Tibial artery (tissue), 4 donors: ENCODE measurements at regions not wholly inside any gene's neighbourhood (a gene's known extent, or its start where the extent isn't known, plus 50 kb on each side); places are given as distances from the start of the nearest gene placed in this dataset.
A peak's percentile ranks its signal among the peaks of the same experiment; 100 is the strongest.

ENCODE experiments used
- DNase-seq, 2 donors: peaks; one replicate each; pipeline ENCODE4 v3.0.0-alpha.2; 2019
- H3K27ac ChIP-seq, 2 donors: fragments of 200-600 bp; sonication (generic) in 1 of 2; 1 replicate in 1 of 2; 2 replicates in 1 of 2; pipeline ENCODE4 v1.5.1; 2018 to 2019; ENCODE audit warnings: mild to moderate bottlenecking in 1 of 2
- H3K27me3 ChIP-seq, 2 donors: fragments of 200-600 bp; sonication (generic) in 1 of 2; one replicate each; pipeline versions ENCODE4 v1.5.1 to v1.6.0; 2016 to 2019
- H3K36me3 ChIP-seq, 3 donors: fragments of 200-600 bp; sonication (generic) in 2 of 3; one replicate each; pipeline ENCODE4 v1.5.1; 2016 to 2019; ENCODE audit warnings: mild to moderate bottlenecking in 2 of 3
- H3K4me1 ChIP-seq, 4 donors: fragments of 200-600 bp; sonication (generic) in 2 of 4; 1 replicate in 3 of 4; 2 replicates in 1 of 4; pipeline ENCODE4 v1.5.1; 2016 to 2019
- H3K4me3 ChIP-seq, 2 donors: fragments of 200-600 bp; sonication (generic) in 1 of 2; 1 replicate in 1 of 2; 2 replicates in 1 of 2; pipeline ENCODE4 v1.5.1; 2018 to 2019; ENCODE audit warnings: mild to moderate bottlenecking in 2 of 2
- H3K9me3 ChIP-seq, 3 donors: fragments of 200-600 bp; sonication (generic) in 1 of 3; one replicate each; pipeline ENCODE4 v1.5.1; 2016 to 2019
- CTCF ChIP-seq, 2 experiments: fragments of 200-600 bp in 1 of 2; fragments of 450-650 bp in 1 of 2; IDR thresholded peaks; one replicate each; pipeline ENCODE4 v1.5.1; 2017 to 2019; ENCODE audit warnings: antibody characterized with exemption in 2 of 2, mild to moderate bottlenecking in 1 of 2, moderate library complexity in 1 of 2
- intact Hi-C: fragments of 100-400 bp; cut with DNase I; formaldehyde crosslinking; loops from one replicate; pipeline ENCODE4 v1.15.0; 2023; ENCODE audit warnings: low total_unique reads

GRCh38 chr9:93897075-93897970 lies 57.8 kb downstream of the BARX1 start:
- H3K27ac ChIP-seq: no peak overlapping the region
- peaks cover 0 to 11% (median 7%) of the 10 kb centered on the region in 3 donors for H3K9me3 ChIP-seq
- intact Hi-C loops: no loop called here
- no peak overlapping the region for H3K4me3 ChIP-seq
- peaks cover 0 to 5% of the 10 kb centered on the region in 2 donors for H3K27me3 ChIP-seq
- TF ChIP-seq CTCF (IDR thresholded peaks at IDR 0.05): no peak
- H3K36me3 ChIP-seq: no peaks in the 10 kb centered on the region
- DNase-seq: peak in 1 of 2 donors; percentile 48
- H3K4me1 ChIP-seq: no peaks in the 10 kb centered on the region

DNA sequence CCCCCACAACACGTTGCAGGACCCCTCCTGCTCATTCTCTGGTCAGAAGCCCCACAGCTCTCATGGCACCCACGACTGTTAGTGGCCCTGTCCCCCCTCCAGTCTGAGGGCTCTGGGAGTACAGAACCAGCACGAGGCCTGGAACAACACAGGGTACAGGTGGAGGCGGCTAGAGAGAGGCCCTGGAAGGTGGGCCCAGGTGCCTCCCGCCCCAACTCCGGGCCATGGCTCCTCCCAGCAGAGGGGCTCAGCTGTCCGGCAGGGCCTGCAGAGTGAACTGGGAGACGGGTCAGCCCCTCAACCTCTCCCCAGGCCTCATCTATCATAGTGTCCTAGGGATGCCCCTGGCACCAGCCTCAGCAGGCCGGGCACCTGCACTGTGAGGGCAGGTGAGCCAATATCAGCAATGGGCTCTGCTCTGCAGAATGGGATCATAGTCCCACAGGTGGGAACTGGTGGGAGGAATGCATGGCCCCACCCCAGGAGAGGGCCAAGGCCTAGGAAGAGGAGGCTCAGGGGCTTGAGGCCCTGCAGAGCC lies 58.6 kb downstream of the BARX1 start:
- Histone ChIP-seq H3K4me3 (no peak overlapping the region), H3K36me3 (no peaks in the 10 kb centered on the region), H3K27me3 (peaks cover 0 to 5% of the 10 kb centered on the region in 2 donors), H3K27ac (no peak overlapping the region), H3K9me3 (peaks cover 0 to 11% (median 7%) of the 10 kb centered on the region in 3 donors), H3K4me1 (no peaks in the 10 kb centered on the region)
- DNase-seq: peak in 1 of 2 donors; percentile 48
- TF ChIP-seq CTCF (IDR thresholded peaks at IDR 0.05): no peak
- intact Hi-C loops: no loop called here

- no peaks in the 10 kb centered on the region for H3K4me1 ChIP-seq
- H3K4me3 ChIP-seq: no peak overlapping the region
- peaks cover 0 to 5% of the 10 kb centered on the region in 2 donors for H3K27me3 ChIP-seq
- TF ChIP-seq CTCF (IDR thresholded peaks at IDR 0.05): no peak
- intact Hi-C loops: no loop called here
- H3K9me3 ChIP-seq: peaks cover 0 to 11% (median 7%) of the 10 kb centered on the region in 3 donors
- peak in 1 of 2 donors; percentile 35 for DNase-seq
- no peaks in the 10 kb centered on the region for H3K36me3 ChIP-seq
- H3K27ac ChIP-seq: no peak overlapping the region
Observed at GRCh38 chr9:93896093-93896492, 59.1 kb downstream of the BARX1 start.

GRCh38 chr9:93895535-93895934 lies 59.6 kb downstream of the BARX1 start:
- DNase-seq: peak in 1 of 2 donors; percentile 33
- Histone ChIP-seq H3K4me1 (no peaks in the 10 kb centered on the region), H3K27me3 (peaks cover 0 to 5% of the 10 kb centered on the region in 2 donors), H3K27ac (no peak overlapping the region), H3K4me3 (no peak overlapping the region), H3K9me3 (peaks cover 0 to 11% (median 7%) of the 10 kb centered on the region in 3 donors), H3K36me3 (no peaks in the 10 kb centered on the region)
- intact Hi-C loops: no loop called here
- no peak for TF ChIP-seq CTCF (IDR thresholded peaks at IDR 0.05)

- TF ChIP-seq CTCF (IDR thresholded peaks at IDR 0.05): no peak
- Histone ChIP-seq H3K9me3 (peaks cover 0 to 8% (median 7%) of the 10 kb centered on the region in 3 donors), H3K36me3 (no peaks in the 10 kb centered on the region), H3K27me3 (peaks cover 0 to 5% of the 10 kb centered on the region in 2 donors), H3K4me3 (no peak overlapping the region), H3K4me1 (no peaks in the 10 kb centered on the region), H3K27ac (no peak overlapping the region)
- intact Hi-C loops: no loop called here
- DNase-seq: peak in 1 of 2 donors; percentile 46
Observed at GRCh38 chr9:93894691-93895079, 60.5 kb downstream of the BARX1 start.
